NCI-H1417 treated with DMSO at 0.1 percent for 48 hours (cell line): ENCODE measurements at regions not wholly inside any gene's neighbourhood (a gene's known extent, or its start where the extent isn't known, plus 50 kb on each side); places are given as distances from the start of the nearest gene placed in this dataset.

ENCODE experiments used
- DNase-seq: peaks from one replicate; lab custom pipeline; 2025; lab: John Stamatoyannopoulos, UW

GRCh38 chr5:162324328-162324727 lies 256.8 kb downstream of the GABRG2 start:
- DNase-seq = no peak

GRCh38 chr5:162325143-162325727 lies 257.7 kb downstream of the GABRG2 start:
- DNase-seq = no peak

- no peak for DNase-seq
These were observed 267.4 kb downstream of the GABRG2 start for GRCh38 chr5:162334944-162335343.

GRCh38 chr5:162360373-162360931 lies 292.9 kb downstream of the GABRG2 start:
- no peak for DNase-seq

GRCh38 chr5:162372256-162372655 lies 304.7 kb downstream of the GABRG2 start:
- DNase-seq = no peak

GRCh38 chr5:162377895-162378294 lies 310.3 kb downstream of the GABRG2 start:
- no peak for DNase-seq

- DNase-seq = no peak
These were observed 315.3 kb downstream of the GABRG2 start for GRCh38 chr5:162382839-162383238.

GRCh38 chr5:162384225-162384624 lies 316.7 kb downstream of the GABRG2 start:
- no peak for DNase-seq

- DNase-seq = no peak
These were observed 324.3 kb downstream of the GABRG2 start for GRCh38 chr5:162391833-162392232.

GRCh38 chr5:162392336-162392735 lies 324.8 kb downstream of the GABRG2 start:
- no peak for DNase-seq

- DNase-seq = no peak
These were observed 326.0 kb downstream of the GABRG2 start for GRCh38 chr5:162393534-162393933.

- no peak for DNase-seq
These were observed 340.0 kb downstream of the GABRG2 start for GRCh38 chr5:162407614-162408013.

GRCh38 chr5:162410365-162410764 lies 342.8 kb downstream of the GABRG2 start:
- no peak for DNase-seq

- DNase-seq = no peak
These were observed 361.6 kb downstream of the GABRG2 start for GRCh38 chr5:162429142-162429541.

GRCh38 chr5:162434281-162434680 lies 366.7 kb downstream of the GABRG2 start:
- no peak for DNase-seq

GRCh38 chr5:162436055-162436454 lies 368.5 kb downstream of the GABRG2 start:
- no peak for DNase-seq

- DNase-seq = no peak
These were observed 376.7 kb downstream of the GABRG2 start for GRCh38 chr5:162444129-162444762.

- no peak for DNase-seq
These were observed 388.5 kb downstream of the GABRG2 start for GRCh38 chr5:162456086-162456485.

GRCh38 chr5:162466011-162466410 lies 398.4 kb downstream of the GABRG2 start:
- DNase-seq = no peak

GRCh38 chr5:162473041-162473714 lies 405.6 kb downstream of the GABRG2 start:
- no peak for DNase-seq

GRCh38 chr5:162474239-162474638 lies 406.7 kb downstream of the GABRG2 start:
- no peak for DNase-seq

GRCh38 chr5:162484095-162484494 lies 416.5 kb downstream of the GABRG2 start:
- DNase-seq = no peak

- no peak for DNase-seq
These were observed 417.4 kb downstream of the GABRG2 start for GRCh38 chr5:162484986-162485385.
